ENCODE measurements at regions not wholly inside any gene's neighbourhood (a gene's known extent, or its start where the extent isn't known, plus 50 kb on each side); places are given as distances from the start of the nearest gene placed in this dataset.

GRCh38 chr17:71378741-71379140 is 742.1 kb upstream of the SOX9 start:
- H3K27me3 ChIP-seq (replicated peaks; ENCODE audit: control insufficient read depth, insufficient read depth, low read length, poor library complexity, severe bottlenecking), result no peaks in the 10 kb centered on the region
- no peak for DNase-seq
- no peaks in the 10 kb centered on the region for H3K36me3 ChIP-seq (ENCODE audit: control insufficient read depth, insufficient read depth, low read length)
- no peak overlapping the region for H3K27ac ChIP-seq (ENCODE audit: insufficient read depth, low read length, poor library complexity, severe bottlenecking)
- no peaks in the 10 kb centered on the region for H3K4me1 ChIP-seq (ENCODE audit: control insufficient read depth, insufficient read depth, low read length, poor library complexity, severe bottlenecking)
- no peak overlapping the region for H3K4me3 ChIP-seq (ENCODE audit: insufficient read depth, low read depth, low read length, poor library complexity, severe bottlenecking)
- H3K9me3 ChIP-seq (ENCODE audit: control insufficient read depth, low read length), result no peaks in the 10 kb centered on the region

- no peaks in the 10 kb centered on the region for H3K9me3 ChIP-seq (ENCODE audit: control insufficient read depth, low read length)
- H3K27me3 ChIP-seq (replicated peaks; ENCODE audit: control insufficient read depth, insufficient read depth, low read length, poor library complexity, severe bottlenecking), result no peaks in the 10 kb centered on the region
- no peaks in the 10 kb centered on the region for H3K4me1 ChIP-seq (ENCODE audit: control insufficient read depth, insufficient read depth, low read length, poor library complexity, severe bottlenecking)
- H3K36me3 ChIP-seq (ENCODE audit: control insufficient read depth, insufficient read depth, low read length), result no peaks in the 10 kb centered on the region
- no peak overlapping the region for H3K4me3 ChIP-seq (ENCODE audit: insufficient read depth, low read depth, low read length, poor library complexity, severe bottlenecking)
- DNase-seq, result no peak
- H3K27ac ChIP-seq (ENCODE audit: insufficient read depth, low read length, poor library complexity, severe bottlenecking), result no peak overlapping the region
Observed at GRCh38 chr17:71379512-71379911, 741.3 kb upstream of the SOX9 start.

DNA sequence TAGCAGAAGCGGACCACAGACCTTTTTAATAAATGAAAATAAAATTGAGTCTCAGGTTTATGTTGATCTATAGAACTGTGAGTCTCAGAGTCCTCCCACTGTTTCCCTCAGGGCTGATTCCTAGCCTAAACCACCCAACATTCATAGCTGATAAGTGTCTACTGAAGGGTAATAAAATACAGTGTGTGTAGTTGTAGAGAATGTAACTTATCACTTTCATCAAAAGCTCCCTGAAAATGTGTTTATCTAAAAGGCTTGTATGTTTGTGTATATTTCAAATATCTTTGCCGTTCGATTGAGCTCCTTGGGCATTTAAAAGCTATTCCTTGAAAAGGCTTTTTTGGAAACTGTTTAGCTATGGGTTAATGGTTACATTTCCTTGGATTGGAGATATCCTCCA is 740.3 kb upstream of the SOX9 start:
- Histone ChIP-seq H3K4me3 (ENCODE audit: insufficient read depth, low read depth, low read length, poor library complexity, severe bottlenecking) (no peak overlapping the region), H3K27ac (ENCODE audit: insufficient read depth, low read length, poor library complexity, severe bottlenecking) (no peak overlapping the region), H3K27me3 (replicated peaks; ENCODE audit: control insufficient read depth, insufficient read depth, low read length, poor library complexity, severe bottlenecking) (no peaks in the 10 kb centered on the region), H3K36me3 (ENCODE audit: control insufficient read depth, insufficient read depth, low read length) (no peaks in the 10 kb centered on the region), H3K9me3 (ENCODE audit: control insufficient read depth, low read length) (no peaks in the 10 kb centered on the region), H3K4me1 (ENCODE audit: control insufficient read depth, insufficient read depth, low read length, poor library complexity, severe bottlenecking) (no peaks in the 10 kb centered on the region)
- DNase-seq, result no peak

GRCh38 chr17:71380936-71381335 is 739.9 kb upstream of the SOX9 start:
- no peaks in the 10 kb centered on the region for H3K4me1 ChIP-seq (ENCODE audit: control insufficient read depth, insufficient read depth, low read length, poor library complexity, severe bottlenecking)
- no peaks in the 10 kb centered on the region for H3K36me3 ChIP-seq (ENCODE audit: control insufficient read depth, insufficient read depth, low read length)
- H3K4me3 ChIP-seq (ENCODE audit: insufficient read depth, low read depth, low read length, poor library complexity, severe bottlenecking), result no peak overlapping the region
- DNase-seq, result no peak
- no peaks in the 10 kb centered on the region for H3K27me3 ChIP-seq (replicated peaks; ENCODE audit: control insufficient read depth, insufficient read depth, low read length, poor library complexity, severe bottlenecking)
- no peaks in the 10 kb centered on the region for H3K9me3 ChIP-seq (ENCODE audit: control insufficient read depth, low read length)
- no peak overlapping the region for H3K27ac ChIP-seq (ENCODE audit: insufficient read depth, low read length, poor library complexity, severe bottlenecking)

GRCh38 chr17:71383091-71383490 is 737.7 kb upstream of the SOX9 start:
- no peak overlapping the region for H3K27ac ChIP-seq (ENCODE audit: insufficient read depth, low read length, poor library complexity, severe bottlenecking)
- no peaks in the 10 kb centered on the region for H3K4me1 ChIP-seq (ENCODE audit: control insufficient read depth, insufficient read depth, low read length, poor library complexity, severe bottlenecking)
- H3K36me3 ChIP-seq (ENCODE audit: control insufficient read depth, insufficient read depth, low read length), result no peaks in the 10 kb centered on the region
- H3K4me3 ChIP-seq (ENCODE audit: insufficient read depth, low read depth, low read length, poor library complexity, severe bottlenecking), result no peak overlapping the region
- no peaks in the 10 kb centered on the region for H3K27me3 ChIP-seq (replicated peaks; ENCODE audit: control insufficient read depth, insufficient read depth, low read length, poor library complexity, severe bottlenecking)
- DNase-seq, result no peak
- H3K9me3 ChIP-seq (ENCODE audit: control insufficient read depth, low read length), result no peaks in the 10 kb centered on the region

DNA sequence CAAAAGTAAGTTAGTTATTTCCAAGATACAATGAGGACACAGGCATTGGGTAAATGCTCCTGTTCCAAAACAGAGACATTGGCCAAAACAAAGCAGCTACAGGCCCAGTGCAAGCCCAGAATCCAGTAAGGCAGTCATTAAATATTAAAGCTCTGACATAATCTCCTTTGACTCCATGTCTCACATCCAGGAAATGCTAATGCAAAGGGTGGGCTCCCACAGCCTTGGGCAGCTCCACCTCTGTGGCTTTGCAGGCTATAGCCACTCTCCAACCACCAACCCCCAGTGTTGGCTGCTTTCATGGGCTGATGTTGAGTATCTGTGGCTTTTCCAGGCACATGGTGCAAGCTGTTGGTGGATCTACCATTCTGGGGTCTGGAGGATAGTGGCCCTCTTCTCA is 733.4 kb upstream of the SOX9 start:
- DNase-seq, result no peak
- Histone ChIP-seq H3K27ac (ENCODE audit: insufficient read depth, low read length, poor library complexity, severe bottlenecking) (no peak overlapping the region), H3K9me3 (ENCODE audit: control insufficient read depth, low read length) (no peaks in the 10 kb centered on the region), H3K4me3 (ENCODE audit: insufficient read depth, low read depth, low read length, poor library complexity, severe bottlenecking) (no peak overlapping the region), H3K4me1 (ENCODE audit: control insufficient read depth, insufficient read depth, low read length, poor library complexity, severe bottlenecking) (no peaks in the 10 kb centered on the region), H3K36me3 (ENCODE audit: control insufficient read depth, insufficient read depth, low read length) (no peaks in the 10 kb centered on the region), H3K27me3 (replicated peaks; ENCODE audit: control insufficient read depth, insufficient read depth, low read length, poor library complexity, severe bottlenecking) (no peaks in the 10 kb centered on the region)

DNA sequence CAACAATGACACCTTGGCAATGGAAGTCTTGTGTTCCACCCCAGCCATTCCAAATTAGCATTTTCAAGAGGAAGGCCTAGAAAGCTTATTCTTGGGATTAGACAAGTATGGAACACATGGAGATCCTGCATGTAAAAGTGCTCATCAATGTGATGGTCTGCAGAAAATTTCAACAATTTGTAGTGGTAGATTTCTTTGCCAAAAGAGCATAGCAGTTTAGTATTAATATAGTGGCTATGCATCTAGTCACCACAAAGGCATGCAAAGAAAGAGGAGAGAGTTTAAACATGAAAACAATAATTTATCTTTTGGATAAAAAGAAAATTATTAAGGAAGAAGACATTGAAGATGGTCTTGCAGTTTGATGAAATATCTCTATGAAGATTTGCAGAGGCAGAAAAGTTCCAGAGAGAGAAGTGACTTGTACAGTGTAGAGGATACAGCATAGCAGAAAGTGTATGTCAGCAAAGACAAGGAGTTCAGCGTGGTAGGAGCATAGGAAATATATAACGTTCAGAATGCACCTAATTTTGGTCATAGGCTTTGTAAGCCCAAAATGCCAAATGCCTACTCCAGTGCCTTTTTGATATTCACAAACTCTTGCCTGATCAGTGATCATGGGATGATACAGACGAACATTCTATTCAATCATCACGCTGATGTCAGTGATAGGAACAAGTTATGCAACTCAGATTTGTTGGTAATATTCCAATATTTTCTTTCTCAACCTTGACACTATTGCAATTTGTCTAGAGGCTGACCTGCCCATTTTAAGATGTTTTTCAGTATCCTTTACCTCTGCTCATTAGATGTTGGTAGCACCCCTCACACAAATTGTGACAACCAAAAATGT is 727.9 kb upstream of the SOX9 start:
- no peak for DNase-seq
- Histone ChIP-seq H3K27ac (ENCODE audit: insufficient read depth, low read length, poor library complexity, severe bottlenecking) (no peak overlapping the region), H3K4me3 (ENCODE audit: insufficient read depth, low read depth, low read length, poor library complexity, severe bottlenecking) (no peak overlapping the region), H3K9me3 (ENCODE audit: control insufficient read depth, low read length) (no peaks in the 10 kb centered on the region), H3K36me3 (ENCODE audit: control insufficient read depth, insufficient read depth, low read length) (no peaks in the 10 kb centered on the region), H3K27me3 (replicated peaks; ENCODE audit: control insufficient read depth, insufficient read depth, low read length, poor library complexity, severe bottlenecking) (no peaks in the 10 kb centered on the region), H3K4me1 (ENCODE audit: control insufficient read depth, insufficient read depth, low read length, poor library complexity, severe bottlenecking) (no peaks in the 10 kb centered on the region)

DNA sequence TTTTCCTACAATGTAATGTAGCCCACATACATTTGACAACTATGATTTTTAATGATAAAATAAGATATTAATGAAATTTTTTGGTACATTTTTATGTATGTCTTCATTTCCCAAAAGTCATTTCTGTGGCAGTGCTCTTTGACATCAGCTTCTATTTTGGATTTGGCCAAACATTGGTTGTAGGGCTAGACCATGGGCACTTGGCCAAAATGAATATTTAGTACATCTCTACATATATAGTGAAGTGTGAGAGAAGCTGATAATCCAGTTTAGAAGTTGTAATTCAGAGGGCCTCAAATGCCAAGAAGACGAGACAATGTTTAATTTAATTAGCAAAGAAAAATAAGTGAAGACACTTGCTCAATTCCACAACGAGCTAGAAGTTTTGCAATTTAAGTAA is 724.9 kb upstream of the SOX9 start:
- Histone ChIP-seq H3K4me3 (ENCODE audit: insufficient read depth, low read depth, low read length, poor library complexity, severe bottlenecking) (no peak overlapping the region), H3K27ac (ENCODE audit: insufficient read depth, low read length, poor library complexity, severe bottlenecking) (no peak overlapping the region), H3K36me3 (ENCODE audit: control insufficient read depth, insufficient read depth, low read length) (no peaks in the 10 kb centered on the region), H3K9me3 (ENCODE audit: control insufficient read depth, low read length) (no peaks in the 10 kb centered on the region), H3K27me3 (replicated peaks; ENCODE audit: control insufficient read depth, insufficient read depth, low read length, poor library complexity, severe bottlenecking) (no peaks in the 10 kb centered on the region), H3K4me1 (ENCODE audit: control insufficient read depth, insufficient read depth, low read length, poor library complexity, severe bottlenecking) (no peaks in the 10 kb centered on the region)
- DNase-seq, result no peak

DNA sequence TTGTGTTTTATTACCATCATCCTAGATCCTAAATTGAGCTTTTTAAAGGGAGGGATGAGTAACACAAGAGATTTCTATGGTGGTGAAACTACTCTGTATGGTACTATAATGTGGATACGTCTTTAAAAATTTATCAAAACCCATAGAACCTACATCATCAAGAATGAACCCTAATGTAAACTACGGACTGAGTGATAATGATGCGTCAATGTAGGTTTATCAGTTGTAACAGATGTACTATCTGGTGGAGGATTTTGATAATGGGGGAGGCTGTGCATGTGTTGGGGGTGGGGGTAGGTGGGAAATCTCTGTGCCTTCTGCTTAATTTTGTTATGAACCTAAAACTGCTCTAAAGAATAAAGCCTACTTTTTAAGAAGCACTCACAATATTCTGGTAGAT is 724.1 kb upstream of the SOX9 start:
- H3K4me3 ChIP-seq (ENCODE audit: insufficient read depth, low read depth, low read length, poor library complexity, severe bottlenecking), result no peak overlapping the region
- no peaks in the 10 kb centered on the region for H3K36me3 ChIP-seq (ENCODE audit: control insufficient read depth, insufficient read depth, low read length)
- H3K9me3 ChIP-seq (ENCODE audit: control insufficient read depth, low read length), result no peaks in the 10 kb centered on the region
- no peak for DNase-seq
- no peaks in the 10 kb centered on the region for H3K27me3 ChIP-seq (replicated peaks; ENCODE audit: control insufficient read depth, insufficient read depth, low read length, poor library complexity, severe bottlenecking)
- no peaks in the 10 kb centered on the region for H3K4me1 ChIP-seq (ENCODE audit: control insufficient read depth, insufficient read depth, low read length, poor library complexity, severe bottlenecking)
- H3K27ac ChIP-seq (ENCODE audit: insufficient read depth, low read length, poor library complexity, severe bottlenecking), result no peak overlapping the region

DNA sequence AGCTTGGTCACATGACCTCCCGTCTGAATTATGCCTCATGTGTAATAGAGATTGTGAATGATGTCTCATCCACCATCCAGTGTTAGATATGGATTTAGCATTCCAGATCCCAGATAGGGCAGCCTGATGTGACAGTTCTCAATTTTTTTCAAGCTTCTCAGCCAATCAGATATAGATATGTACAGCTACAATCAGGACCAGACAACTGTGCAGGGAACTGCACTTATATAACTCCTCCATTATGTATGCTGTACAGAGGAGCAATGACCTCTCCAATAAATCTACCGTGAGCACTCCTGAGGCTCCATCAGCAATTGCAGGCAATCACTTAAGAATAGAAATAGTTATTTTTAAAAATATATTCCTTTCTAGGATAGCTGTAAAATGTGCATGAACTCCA is 722.8 kb upstream of the SOX9 start:
- H3K4me1 ChIP-seq (ENCODE audit: control insufficient read depth, insufficient read depth, low read length, poor library complexity, severe bottlenecking), result no peaks in the 10 kb centered on the region
- no peaks in the 10 kb centered on the region for H3K36me3 ChIP-seq (ENCODE audit: control insufficient read depth, insufficient read depth, low read length)
- H3K27me3 ChIP-seq (replicated peaks; ENCODE audit: control insufficient read depth, insufficient read depth, low read length, poor library complexity, severe bottlenecking), result no peaks in the 10 kb centered on the region
- no peak overlapping the region for H3K27ac ChIP-seq (ENCODE audit: insufficient read depth, low read length, poor library complexity, severe bottlenecking)
- DNase-seq, result no peak
- H3K9me3 ChIP-seq (ENCODE audit: control insufficient read depth, low read length), result no peaks in the 10 kb centered on the region
- H3K4me3 ChIP-seq (ENCODE audit: insufficient read depth, low read depth, low read length, poor library complexity, severe bottlenecking), result no peak overlapping the region
